Osteocyte (in vitro differentiated cells): ENCODE measurements at regions not wholly inside any gene's neighbourhood (a gene's known extent, or its start where the extent isn't known, plus 50 kb on each side); places are given as distances from the start of the nearest gene placed in this dataset.

Experiments
- DNase-seq: peaks from one replicate; pipeline ENCODE4 v3.0.0; 2021; ENCODE audit warnings: mixed read lengths; ENCODE audit not compliant: unreplicated experiment; ENCODE audit errors: extremely low spot score
- H3K27ac Mint-ChIP-seq: one replicate; pipeline ENCODE4 v1.8.0; 2021; ENCODE audit warnings: mild to moderate bottlenecking, mixed read lengths; ENCODE audit not compliant: unreplicated experiment
- H3K27me3 Mint-ChIP-seq: one replicate; pipeline ENCODE4 v1.8.0; 2021; ENCODE audit warnings: mixed read lengths; ENCODE audit not compliant: unreplicated experiment
- H3K36me3 Mint-ChIP-seq: one replicate; pipeline ENCODE4 v1.8.0; 2021; ENCODE audit warnings: mixed read lengths; ENCODE audit not compliant: unreplicated experiment
- H3K4me1 Mint-ChIP-seq: one replicate; pipeline ENCODE4 v1.8.0; 2021; ENCODE audit warnings: mixed read lengths; ENCODE audit not compliant: unreplicated experiment
- H3K4me3 Mint-ChIP-seq: one replicate; pipeline ENCODE4 v1.8.0; 2021; ENCODE audit warnings: mild to moderate bottlenecking, moderate library complexity, mixed read lengths; ENCODE audit not compliant: unreplicated experiment
- H3K9me3 Mint-ChIP-seq: one replicate; pipeline ENCODE4 v1.8.0; 2021; ENCODE audit warnings: mixed read lengths; ENCODE audit not compliant: unreplicated experiment
- TF ChIP-seq, protein P1 (sequence below): fragments of 200-600 bp; sonication (generic); IDR thresholded peaks from 2 replicates; pipeline ENCODE4 v1.5.0; 2021; ENCODE audit warnings: antibody characterized with exemption, mild to moderate bottlenecking, moderate library complexity

DNA sequence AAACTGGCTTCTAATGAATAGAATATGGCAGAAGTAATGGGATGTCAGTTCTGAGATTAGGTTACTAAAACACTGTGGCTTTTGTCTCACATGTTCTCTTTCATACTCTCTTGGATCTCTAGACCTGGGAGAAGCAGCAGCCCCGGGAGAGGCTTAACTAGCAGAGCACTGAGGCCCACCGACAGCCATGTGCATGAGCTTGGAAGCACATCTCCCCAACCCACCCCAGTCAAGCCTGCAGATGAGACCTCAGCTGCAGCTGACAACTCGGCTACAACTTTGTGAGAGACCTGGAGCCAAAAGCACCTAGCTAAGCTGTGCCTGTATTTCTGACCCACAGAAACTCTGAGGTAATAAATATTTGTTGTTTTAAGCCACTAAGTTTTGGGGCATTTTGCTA is 100.8 kb downstream of the TRIM29 start:
- Mint-ChIP-seq H3K27ac (no peak overlapping the region), H3K36me3 (no peaks in the 10 kb centered on the region), H3K9me3 (peaks cover 5% of the 10 kb centered on the region), H3K27me3 (peaks cover 17% of the 10 kb centered on the region), H3K4me3 (no peak overlapping the region), H3K4me1 (no peaks in the 10 kb centered on the region)
- TF ChIP-seq, protein P1, sequence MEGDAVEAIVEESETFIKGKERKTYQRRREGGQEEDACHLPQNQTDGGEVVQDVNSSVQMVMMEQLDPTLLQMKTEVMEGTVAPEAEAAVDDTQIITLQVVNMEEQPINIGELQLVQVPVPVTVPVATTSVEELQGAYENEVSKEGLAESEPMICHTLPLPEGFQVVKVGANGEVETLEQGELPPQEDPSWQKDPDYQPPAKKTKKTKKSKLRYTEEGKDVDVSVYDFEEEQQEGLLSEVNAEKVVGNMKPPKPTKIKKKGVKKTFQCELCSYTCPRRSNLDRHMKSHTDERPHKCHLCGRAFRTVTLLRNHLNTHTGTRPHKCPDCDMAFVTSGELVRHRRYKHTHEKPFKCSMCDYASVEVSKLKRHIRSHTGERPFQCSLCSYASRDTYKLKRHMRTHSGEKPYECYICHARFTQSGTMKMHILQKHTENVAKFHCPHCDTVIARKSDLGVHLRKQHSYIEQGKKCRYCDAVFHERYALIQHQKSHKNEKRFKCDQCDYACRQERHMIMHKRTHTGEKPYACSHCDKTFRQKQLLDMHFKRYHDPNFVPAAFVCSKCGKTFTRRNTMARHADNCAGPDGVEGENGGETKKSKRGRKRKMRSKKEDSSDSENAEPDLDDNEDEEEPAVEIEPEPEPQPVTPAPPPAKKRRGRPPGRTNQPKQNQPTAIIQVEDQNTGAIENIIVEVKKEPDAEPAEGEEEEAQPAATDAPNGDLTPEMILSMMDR, result no peak
- DNase-seq, result peak; percentile 59

DNA sequence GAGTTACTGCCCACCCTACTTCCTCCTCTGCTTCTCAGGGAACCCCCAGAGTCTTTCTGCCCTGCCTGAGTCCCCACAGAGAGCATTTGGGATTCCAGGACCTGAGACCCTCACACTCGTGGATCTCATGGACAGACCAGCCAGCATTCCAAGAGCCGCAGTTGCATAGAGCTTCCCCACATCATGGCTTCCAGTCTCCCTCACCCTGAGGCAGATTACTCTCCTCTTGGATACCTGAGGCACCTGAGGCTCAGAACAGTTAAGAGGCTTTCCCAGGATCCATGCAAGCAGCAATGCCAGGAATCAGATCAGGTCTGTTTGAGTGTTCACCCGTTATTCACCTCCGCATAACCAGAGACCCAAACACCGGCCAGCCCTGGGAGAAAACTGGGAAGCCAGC is 102.2 kb downstream of the TRIM29 start:
- no peaks in the 10 kb centered on the region for H3K4me1 Mint-ChIP-seq
- peaks cover 5% of the 10 kb centered on the region for H3K9me3 Mint-ChIP-seq
- peaks cover 15% of the 10 kb centered on the region for H3K27me3 Mint-ChIP-seq
- DNase-seq, result peak; percentile 71
- no peaks in the 10 kb centered on the region for H3K36me3 Mint-ChIP-seq
- TF ChIP-seq, protein P1, result no peak
- H3K27ac Mint-ChIP-seq, result no peak overlapping the region
- no peak overlapping the region for H3K4me3 Mint-ChIP-seq

DNA sequence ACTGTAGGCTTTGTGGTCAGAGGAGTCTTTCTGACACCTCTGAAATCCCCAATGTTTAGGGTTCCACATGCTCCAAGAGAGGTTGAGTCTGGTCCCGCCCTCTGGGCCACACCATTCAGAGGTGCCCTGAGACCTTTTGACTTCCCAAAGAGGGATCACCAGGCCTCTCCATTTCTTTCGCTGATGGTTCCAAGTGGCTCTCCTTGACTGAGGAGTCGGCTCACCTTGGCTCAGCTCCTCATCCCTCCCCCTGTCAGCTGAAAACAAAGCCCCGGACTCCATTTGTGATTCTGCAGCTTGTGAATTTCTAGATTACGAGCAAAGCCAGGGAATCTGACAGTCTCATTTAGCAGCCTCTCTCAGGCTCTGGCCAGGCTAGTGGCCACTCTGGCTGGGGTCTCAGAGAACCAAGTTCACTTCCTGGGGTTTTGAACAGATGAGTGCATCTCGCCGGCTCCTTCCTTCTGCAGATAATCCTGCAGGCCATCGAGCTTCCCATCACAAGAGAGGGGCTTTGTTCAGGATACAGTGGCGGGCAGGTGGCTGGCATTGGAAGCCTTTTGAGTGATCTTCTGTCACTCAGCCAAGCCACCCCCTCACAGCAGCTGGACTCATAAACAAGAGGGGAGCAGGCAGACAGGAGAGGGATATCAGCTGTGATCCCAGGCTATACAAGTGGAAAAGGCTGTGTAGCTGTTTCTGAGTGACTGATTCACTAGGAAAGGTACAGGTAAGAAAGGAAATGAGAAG is 102.9 kb downstream of the TRIM29 start:
- no peak overlapping the region for H3K4me3 Mint-ChIP-seq
- H3K27ac Mint-ChIP-seq, result no peak overlapping the region
- no peaks in the 10 kb centered on the region for H3K4me1 Mint-ChIP-seq
- no peaks in the 10 kb centered on the region for H3K36me3 Mint-ChIP-seq
- peak; percentile 48 for DNase-seq
- peaks cover 9% of the 10 kb centered on the region for H3K27me3 Mint-ChIP-seq
- TF ChIP-seq, protein P1, result no peak
- H3K9me3 Mint-ChIP-seq, result peaks cover 5% of the 10 kb centered on the region

DNA sequence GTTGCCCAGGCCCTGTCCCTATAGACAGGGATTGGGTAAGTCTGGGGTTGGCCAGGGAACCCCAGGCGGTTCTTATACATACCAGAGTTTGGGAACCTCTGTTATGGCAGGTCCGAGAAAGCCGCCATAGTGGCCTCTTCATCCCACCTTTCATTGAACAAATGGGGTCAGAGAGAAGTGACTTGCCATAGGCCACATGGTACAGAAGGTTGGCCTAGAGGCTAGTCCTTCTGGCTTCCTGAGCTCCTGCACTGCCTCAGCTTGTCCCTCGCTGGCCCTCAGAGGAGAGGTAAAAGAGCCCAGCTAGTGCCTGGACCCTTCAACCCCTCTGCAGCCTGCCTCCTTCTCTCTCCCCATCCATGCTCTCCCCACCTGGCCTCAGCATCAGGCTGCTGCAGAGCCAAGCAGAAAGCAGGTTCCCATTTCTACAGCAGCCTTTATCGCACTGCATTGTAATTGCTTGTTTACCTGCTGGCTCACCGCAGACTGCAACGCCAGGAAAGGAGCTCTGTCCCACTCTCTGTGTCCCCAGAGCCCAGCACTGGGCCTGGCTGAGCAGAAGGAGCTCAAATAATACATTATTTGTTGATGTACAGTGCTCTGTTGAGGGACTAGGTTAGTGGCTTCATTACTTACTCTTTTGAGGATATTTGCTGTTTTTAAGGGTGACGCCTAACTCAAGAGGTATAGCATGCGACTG is 103.6 kb downstream of the TRIM29 start:
- H3K4me1 Mint-ChIP-seq, result no peaks in the 10 kb centered on the region
- TF ChIP-seq, protein P1, result no peak
- H3K27ac Mint-ChIP-seq, result no peak overlapping the region

DNA sequence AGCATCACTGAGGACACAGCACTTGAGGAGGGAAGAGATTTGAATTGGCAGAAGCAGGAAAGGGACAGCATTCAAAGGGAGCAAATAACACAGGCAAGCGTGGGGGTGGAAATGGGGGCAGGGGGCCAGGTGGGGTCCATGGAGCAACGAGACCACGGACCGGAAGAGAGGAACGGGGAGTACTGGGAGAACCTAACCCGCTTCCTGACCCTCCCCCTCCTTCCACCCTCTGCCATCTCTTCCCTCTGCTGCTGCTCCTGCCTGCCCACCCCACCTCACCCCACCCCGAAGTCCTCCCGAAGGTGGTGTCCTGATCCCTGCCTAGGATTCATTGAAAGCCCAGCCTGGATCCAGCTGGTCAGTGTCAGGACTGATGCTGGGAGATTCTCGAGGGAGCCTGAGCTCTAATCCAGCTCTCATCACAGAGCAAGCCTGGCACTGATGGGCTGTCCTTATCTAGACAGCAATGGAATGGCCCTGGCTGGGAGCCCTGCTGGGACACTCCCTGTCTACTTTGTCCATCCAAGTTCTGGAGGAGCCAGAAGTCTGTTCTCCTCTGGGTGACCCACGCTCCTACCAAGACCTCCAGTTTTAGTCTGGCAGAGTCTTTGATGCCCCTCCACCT is 105.0 kb downstream of the TRIM29 start:
- Mint-ChIP-seq H3K4me3 (no peak overlapping the region), H3K27me3 (peaks cover 2% of the 10 kb centered on the region), H3K4me1 (no peaks in the 10 kb centered on the region), H3K36me3 (no peaks in the 10 kb centered on the region), H3K27ac (no peak overlapping the region), H3K9me3 (peaks cover 5% of the 10 kb centered on the region)
- peak; percentile 68 for DNase-seq
- TF ChIP-seq, protein P1, result no peak

More for the DNA sequence above, 103.6 kb downstream of the TRIM29 start:
- Mint-ChIP-seq H3K36me3 (no peaks in the 10 kb centered on the region), H3K27me3 (peaks cover 7% of the 10 kb centered on the region), H3K9me3 (peaks cover 5% of the 10 kb centered on the region), H3K4me3 (no peak overlapping the region)
- peak; percentile 57 for DNase-seq
